ENCODE measurements at regions not wholly inside any gene's neighbourhood (a gene's known extent, or its start where the extent isn't known, plus 50 kb on each side); places are given as distances from the start of the nearest gene placed in this dataset.
A peak's percentile ranks its signal among the peaks of the same experiment; 100 is the strongest.

GRCh38 chr14:73800970-73801515 is 50.6 kb upstream of the PTGR2 start:
- no peak for DNase-seq (ENCODE audit: low spot score)

GRCh38 chr14:73797543-73798265 is 53.9 kb upstream of the PTGR2 start:
- no peak for DNase-seq (ENCODE audit: low spot score)

- no peak for DNase-seq (ENCODE audit: low spot score)
Measured at GRCh38 chr14:73796893-73797542, 54.6 kb upstream of the PTGR2 start.

- DNase-seq (ENCODE audit: low spot score), result no peak
Measured at GRCh38 chr14:73796415-73796814, 55.2 kb upstream of the PTGR2 start.

DNA sequence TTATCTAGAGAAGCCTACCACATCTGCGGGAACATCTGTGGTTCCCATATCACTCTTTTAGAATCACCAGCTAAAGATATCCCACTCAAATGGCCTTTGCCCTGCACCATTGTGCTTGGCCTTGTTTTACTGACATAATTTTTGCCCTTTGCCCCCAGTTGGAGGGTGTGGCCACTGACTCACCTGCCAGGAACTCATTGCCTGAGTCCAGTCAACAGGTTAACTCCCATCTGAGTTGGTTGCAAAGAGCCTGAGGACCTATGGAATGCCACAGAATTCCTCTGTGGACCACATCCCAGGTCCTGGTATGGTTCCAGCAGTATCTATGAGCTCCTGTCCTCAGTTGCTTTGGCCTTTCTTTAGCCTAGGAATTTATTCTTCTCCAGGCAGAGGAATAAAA is 55.7 kb upstream of the PTGR2 start:
- DNase-seq (ENCODE audit: low spot score), result no peak

DNA sequence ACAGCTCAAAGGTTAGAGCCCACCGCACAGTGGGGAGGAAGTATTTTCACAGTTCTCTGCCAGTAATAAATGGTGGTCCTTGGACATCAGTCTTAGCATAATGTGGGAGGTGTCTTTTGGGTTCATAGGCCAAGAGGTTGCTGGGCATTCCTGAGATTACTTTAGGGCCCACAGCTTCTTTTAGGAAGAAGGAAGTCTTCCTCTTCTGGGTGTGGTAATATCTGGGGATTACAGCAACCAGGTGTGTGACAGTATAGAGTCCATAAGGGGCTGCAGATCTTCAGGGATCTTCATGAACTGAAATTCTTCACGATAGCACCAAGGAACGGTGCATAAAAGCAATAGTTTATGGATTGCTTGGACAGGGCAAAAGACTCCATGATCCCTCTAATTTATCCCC is 56.2 kb upstream of the PTGR2 start:
- no peak for DNase-seq (ENCODE audit: low spot score)

DNA sequence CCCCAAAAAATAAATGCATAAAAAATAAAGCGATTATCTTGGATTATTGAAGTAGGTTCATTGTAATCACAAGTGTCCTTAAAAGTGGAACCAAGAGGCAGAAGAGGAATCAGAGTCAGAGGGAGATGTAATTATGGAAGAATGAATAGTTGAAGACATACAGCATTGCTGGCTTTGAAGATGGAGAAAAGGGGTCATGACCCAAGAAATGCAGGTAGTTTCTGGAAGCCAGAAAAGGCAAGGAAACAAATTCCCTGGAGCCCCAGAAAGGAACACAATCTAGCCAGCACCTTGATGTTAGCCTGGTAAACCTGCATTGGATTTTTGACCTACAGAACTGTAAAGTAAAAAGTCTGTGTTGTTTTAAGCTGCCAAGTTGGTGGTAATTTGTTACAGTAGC is 57.5 kb upstream of the PTGR2 start:
- DNase-seq (ENCODE audit: low spot score), result no peak

DNA sequence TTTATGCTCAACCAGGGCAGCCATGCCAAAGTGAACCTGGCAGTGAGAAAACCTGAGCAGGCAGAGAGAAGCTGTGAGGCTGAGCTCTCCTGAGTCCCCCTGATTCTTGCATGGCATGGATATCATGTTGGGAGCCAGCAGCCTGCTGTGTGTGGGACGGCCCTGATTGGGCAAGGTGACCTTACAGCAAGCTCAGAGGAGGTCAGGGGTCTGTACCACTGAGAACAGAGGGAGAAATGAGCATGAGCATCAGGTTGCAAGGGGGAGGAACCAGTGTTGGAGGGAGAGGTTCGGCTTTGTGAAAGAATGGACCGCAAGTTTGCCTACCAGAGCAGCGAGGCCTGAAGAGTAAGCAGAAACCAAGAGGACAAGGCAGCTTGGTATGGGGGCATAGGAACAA is 59.1 kb upstream of the PTGR2 start:
- DNase-seq (ENCODE audit: low spot score), result no peak

GRCh38 chr14:73789989-73790581 is 61.5 kb upstream of the PTGR2 start:
- no peak for DNase-seq (ENCODE audit: low spot score)

- no peak for DNase-seq (ENCODE audit: low spot score)
Measured at GRCh38 chr14:73788701-73789551, 62.7 kb upstream of the PTGR2 start.

- DNase-seq (ENCODE audit: low spot score), result no peak
Measured at GRCh38 chr14:73788317-73788598, 63.4 kb upstream of the PTGR2 start.

DNA sequence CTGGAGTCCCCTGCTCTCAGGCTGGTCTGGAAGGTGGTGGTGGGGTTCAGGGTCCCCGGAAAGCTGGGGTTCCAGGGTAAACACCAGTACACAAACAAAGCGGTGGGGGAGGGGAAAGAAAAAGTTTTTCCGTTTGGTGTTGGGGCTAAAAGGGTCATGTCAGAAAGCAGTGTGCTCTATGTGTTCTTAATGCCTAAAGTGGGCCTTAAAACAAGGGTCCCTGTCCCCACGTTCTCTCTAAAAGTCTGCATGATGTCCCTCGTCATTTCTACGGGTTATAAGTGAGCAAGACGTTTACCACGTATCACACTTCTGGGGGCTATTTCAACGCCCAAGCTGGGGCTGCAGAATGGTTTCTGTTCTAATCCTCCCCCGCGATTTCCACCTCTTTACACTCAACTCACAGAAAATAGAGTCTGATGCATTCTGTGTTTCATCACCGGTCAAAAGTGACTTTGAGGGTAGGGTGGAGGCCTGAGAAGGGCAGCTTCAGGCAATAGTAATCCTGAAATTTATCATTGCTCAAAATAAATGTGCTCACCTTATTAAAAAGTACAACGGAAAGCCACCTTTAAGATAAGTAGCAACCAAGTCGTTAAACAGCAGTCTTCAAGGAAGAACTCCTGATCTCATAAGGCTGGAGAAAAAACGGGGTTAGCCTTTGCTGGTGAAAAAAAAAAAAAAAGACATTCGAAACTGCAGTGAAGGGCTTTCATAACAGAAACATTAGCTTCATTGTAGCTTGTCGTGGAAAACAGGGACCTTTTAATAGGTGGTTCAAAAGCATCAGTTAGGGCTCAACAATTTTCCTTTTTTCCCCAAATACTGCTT is 63.9 kb upstream of the PTGR2 start:
- DNase-seq (ENCODE audit: low spot score), result peak; percentile 61

GRCh38 chr14:73786636-73787485 is 64.8 kb upstream of the PTGR2 start:
- peak; percentile 56 for DNase-seq (ENCODE audit: low spot score)

DNA sequence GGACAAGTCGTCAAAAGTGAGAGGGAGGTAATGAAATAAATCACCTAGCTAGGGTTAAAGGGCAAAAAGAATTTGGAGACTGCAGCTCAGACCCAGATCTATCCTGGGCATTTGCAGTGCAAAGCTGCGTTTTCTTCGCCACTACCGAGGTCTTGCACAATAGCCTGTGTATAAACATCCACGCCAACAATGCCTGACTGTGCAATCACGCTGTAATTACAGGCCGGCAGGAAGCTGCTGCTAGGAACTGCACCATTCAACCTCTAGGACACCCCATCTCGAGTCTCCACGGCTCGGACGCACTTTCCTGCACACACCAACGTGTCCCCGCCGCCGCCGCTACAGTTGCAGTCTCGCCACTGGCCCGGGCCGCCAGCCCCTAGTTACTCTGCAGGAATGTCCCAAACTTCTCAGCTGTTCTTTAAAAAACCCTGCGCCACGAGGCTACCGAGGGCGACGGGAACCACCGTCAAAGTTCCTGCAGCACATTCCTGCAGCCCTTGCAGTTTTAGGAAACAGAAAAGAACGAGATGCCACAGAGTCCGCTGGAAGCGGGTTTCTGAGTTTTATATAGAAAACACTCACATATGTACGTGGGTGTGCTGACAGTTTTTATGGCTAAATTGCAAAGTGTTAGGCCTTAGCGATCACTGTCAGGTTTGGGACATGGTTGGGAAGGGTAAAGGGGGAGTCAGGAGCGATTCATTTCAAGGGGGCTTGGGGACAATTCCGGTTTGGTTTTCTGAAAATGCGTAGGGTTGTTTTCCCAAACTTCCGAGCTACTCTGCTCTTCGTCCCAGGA is 65.6 kb upstream of the PTGR2 start:
- peak; percentile 79 for DNase-seq (ENCODE audit: low spot score)

- no peak for DNase-seq (ENCODE audit: low spot score)
Measured at GRCh38 chr14:73785336-73785833, 66.2 kb upstream of the PTGR2 start.

DNA sequence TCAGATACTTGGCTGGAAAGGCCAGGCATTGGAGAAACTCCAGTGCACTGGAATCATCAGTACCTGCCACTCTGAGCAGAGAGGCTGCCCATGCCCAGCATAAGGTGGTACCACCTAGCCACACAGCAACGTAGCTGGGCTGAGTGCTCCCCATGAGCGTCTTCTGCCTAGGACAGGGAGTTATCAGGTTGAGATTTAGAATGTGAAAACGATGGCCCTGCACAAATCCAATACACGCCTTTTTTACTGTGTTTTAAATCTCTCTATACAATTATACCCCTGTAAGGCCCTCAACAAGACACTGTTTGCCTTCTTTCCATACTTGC is 66.7 kb upstream of the PTGR2 start:
- no peak for DNase-seq (ENCODE audit: low spot score)

DNA sequence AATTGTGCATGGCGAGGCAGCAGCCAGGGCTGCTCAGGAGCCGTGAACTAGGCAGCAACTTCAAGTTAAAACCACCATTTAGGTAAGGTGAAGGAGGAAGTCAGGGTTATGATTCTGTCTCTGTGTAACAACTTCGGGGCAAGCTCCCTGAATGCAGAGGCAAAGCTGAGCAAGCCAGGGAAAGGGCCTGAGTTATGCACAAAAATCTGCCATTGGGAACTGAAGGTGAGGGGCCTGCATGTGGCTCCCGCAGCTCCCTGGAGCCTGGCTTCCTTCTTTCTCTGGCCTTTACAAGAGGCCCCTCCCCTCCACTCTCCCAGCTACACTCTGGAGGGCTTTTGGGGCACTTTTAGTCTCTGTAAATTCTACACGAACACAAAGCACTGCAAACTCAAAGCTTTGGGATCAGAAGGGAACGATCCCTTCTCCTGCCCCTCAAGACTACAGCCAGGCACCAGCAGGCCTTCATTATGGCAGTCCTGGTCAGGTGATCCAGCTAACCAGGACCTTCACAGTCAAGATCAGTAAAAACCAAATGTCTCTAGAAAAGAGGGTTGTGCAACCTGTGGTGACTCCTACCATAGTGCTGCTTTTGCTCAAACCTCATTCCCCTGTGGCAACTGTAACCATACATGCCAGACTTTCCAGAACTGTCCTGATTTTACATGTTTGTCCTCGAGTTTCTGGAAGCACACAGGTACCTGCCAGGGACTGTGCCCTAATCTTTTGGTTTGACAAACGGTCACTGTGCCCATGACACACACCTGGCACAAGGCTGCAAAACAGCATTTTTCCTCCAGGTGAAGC is 67.2 kb upstream of the PTGR2 start:
- DNase-seq (ENCODE audit: low spot score), result no peak

DNA sequence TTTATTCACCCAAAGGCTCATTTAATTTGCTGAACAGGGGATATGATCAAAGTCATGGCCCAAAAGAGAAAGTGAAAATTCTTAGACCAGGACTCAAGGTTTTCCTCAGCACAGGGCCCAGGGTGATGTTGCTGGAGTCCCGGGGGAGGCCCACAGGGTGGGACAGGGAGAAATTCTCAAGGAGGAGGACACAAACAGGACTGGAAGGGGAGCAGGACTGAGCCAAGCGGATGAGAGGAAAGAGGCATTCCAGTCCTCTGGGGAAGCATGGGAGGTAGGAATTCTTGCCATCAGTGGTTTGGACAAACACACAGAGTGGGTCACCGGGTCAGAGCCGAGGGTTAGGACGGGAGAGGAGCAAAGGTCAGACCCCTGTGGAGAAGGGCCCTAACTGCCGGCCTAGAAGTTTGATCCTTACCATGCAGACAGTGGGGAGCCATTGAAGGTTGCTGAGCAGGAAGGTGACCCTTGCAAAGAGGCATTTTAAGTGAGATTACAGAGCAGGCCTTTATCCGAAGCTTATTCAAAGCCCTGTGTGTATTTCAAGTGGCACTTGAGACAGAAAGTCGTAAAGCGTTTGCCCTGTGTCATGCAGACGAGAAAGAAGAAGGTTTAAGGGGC is 68.4 kb upstream of the PTGR2 start:
- no peak for DNase-seq (ENCODE audit: low spot score)

All from activated CD4-positive, alpha-beta T cell treated with anti-CD3 and anti-CD28 coated beads, Interleukin-2, Interleukin-4, amounts not matched to agents 100 ng/mL and 50 ng/mL, durations not matched to agents 16 hours and 8 hours (primary cell).